HG03354 (cell line): ENCODE measurements at regions not wholly inside any gene's neighbourhood (a gene's known extent, or its start where the extent isn't known, plus 50 kb on each side); places are given as distances from the start of the nearest gene placed in this dataset.
"Not testable (repeated sequence)": the region's sequence is repeated elsewhere in the genome, so short reads cannot be mapped to it uniquely, and the experiment has no call there.

ENCODE experiments used
- ATAC-seq: cut with Tn5 transposase; IDR thresholded peaks from one replicate; pipeline ENCODE4 v1.9.1; 2021; ENCODE audit warnings: mild to moderate bottlenecking; ENCODE audit not compliant: unreplicated experiment, poor library complexity, severe bottlenecking

DNA sequence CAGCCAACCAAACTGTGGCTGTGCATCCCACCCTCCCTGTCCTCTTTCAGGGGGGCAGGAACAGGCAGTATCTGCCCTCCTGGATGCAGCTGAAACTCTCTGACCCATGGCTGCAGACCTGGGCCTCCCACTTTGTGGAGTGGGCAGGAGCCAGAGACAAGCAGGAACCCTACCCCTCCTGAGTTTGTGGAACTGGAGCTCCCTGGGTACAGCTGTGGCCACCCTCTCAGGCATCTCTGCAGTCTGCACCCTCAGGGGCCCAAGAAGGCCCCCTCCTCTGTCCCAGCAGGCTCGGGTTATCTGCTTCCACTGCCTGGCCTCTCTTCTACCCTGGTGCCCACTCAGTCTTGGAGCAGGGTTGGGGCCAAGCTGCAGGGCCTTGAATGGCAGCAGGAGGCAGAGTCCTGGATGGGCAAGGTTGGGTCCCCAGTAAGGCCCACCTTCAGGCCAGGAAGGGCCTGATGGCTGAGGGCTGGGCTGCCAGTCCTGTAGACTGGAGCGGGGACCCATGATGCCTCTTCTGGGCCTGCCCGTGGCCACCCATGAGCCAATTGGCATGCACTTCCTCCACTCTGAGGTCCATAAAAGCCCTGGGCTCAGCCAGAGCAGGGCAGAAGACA is 619.9 kb downstream of the KIF4B start:
- no peak for ATAC-seq

- no peak for ATAC-seq
Measured at GRCh38 chr5:155649666-155650065, 636.1 kb downstream of the KIF4B start.

DNA sequence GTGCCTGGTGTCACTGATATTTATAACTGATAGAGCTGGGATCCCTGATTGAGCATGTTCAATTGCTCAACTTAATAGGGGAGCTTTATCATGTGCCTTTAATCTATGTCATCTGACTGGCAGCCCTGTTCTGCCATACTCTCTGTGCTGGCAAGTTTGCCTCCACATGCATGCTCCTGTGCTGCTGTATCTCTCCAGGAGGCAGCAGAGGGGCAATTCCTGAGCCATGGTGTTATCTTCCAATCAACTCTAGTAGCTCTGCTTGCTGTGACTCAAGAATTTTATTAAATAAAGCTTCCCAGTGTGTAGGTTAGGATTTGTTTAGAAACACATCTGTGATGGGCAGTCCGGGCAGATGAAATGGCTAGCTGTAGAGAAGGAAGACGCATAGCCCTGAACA is 642.0 kb downstream of the KIF4B start:
- ATAC-seq, result no peak

- ATAC-seq, result no peak
Measured at GRCh38 chr5:155661859-155662258, 648.3 kb downstream of the KIF4B start.

DNA sequence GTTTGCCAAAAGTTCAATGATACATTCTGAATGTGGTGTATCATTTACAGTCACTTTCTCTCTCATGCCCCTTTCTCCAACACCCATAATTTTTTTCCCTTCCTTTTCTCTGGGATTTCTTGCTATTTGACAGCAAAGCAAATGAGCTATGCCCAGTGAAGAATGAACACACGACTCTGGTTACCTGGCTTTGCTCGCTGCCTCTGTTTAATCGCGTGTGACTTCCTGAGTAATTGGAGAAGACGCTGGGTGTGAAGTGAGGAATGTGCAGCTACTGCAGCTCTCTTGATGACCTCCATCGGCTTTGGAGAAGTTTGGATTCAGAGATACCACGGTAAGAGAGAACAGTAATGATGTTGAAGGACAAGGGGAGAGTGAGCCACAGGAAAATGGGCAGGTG is 651.8 kb downstream of the KIF4B start:
- no peak for ATAC-seq

DNA sequence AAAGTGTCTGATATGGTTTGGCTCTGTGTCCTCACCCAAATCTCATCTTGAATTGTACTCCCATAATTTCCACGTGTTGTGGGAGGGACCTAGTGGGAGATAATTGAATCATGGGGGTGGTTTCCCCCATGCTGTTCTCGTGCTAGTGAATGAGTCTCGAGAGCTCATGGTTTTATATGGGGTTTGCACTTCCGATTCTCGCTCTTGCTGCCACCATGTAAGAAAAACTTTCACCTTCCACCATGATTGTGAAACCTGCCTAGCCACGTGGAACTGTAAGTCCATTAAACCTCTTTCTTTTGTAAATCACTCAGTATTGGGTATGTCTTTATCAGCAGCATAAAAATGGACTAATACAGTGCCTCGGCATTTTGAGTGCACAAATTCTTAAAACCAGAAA is 655.0 kb upstream of the SGCD start:
- ATAC-seq, result not testable (repeated sequence)

GRCh38 chr5:155676967-155677366 is 650.0 kb upstream of the SGCD start:
- peak; percentile 54 for ATAC-seq

DNA sequence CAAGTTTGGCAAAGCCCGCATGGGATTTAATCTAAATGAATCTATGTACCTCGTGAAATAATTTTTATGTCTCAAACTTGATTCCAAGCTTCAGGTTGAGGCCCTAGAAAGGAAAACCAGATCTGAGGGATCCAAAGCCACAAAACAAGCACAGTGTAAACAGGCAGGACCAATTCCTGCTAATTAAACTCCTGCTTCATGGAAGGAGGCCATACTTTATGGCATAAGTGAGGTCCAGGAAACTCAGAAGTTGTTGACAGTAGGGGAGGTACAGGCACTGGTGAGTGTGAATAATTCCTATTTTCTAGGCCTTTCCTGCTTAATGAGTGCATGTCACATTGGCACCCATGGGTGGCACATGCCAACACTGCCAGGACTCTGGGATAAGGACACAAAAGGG is 648.6 kb upstream of the SGCD start:
- ATAC-seq, result no peak

- ATAC-seq, result no peak
Measured at GRCh38 chr5:155679530-155679929, 647.4 kb upstream of the SGCD start.

GRCh38 chr5:155684417-155684816 is 642.5 kb upstream of the SGCD start:
- ATAC-seq, result no peak

DNA sequence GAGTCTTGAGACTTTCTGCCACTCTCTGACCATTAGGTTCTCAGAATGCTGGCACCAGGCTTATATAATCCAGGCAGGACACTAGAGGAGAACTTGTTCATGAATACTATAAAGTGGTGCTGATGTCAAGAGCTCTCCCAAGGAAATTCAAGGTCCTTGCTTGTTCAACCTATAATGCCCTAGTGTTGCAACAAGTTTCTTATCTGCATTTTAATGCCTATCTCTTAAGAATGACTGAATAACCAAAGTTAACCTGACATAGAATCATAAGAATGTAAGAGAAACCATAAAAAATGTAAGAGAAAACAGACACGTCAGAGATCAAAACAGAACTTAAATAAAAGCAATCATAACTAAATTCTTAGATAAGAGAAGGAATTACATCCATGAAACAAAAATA is 640.8 kb upstream of the SGCD start:
- no peak for ATAC-seq

GRCh38 chr5:155689406-155689805 is 637.6 kb upstream of the SGCD start:
- no peak for ATAC-seq

- no peak for ATAC-seq
Measured at GRCh38 chr5:155696362-155696761, 630.6 kb upstream of the SGCD start.

GRCh38 chr5:155697236-155697635 is 629.7 kb upstream of the SGCD start:
- ATAC-seq, result no peak

DNA sequence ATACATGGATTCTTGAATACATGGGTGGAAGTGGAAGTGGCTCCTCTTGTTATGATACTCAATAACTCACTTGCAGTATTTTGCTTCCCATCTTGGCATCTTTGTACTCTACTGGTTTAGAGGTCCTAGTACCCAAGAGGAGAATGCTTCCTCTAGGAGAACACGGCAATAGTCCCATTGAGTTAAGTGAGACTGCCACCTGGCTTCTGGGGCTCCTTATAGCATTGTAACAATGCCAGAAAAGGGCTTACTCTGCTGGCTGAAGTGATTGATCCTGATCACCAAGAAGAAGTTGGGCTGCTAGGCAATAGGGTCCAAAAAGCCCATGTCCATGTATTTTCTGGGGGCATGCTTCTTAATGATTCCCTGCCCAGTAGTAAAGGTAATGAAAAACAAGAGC is 627.6 kb upstream of the SGCD start:
- ATAC-seq, result no peak

DNA sequence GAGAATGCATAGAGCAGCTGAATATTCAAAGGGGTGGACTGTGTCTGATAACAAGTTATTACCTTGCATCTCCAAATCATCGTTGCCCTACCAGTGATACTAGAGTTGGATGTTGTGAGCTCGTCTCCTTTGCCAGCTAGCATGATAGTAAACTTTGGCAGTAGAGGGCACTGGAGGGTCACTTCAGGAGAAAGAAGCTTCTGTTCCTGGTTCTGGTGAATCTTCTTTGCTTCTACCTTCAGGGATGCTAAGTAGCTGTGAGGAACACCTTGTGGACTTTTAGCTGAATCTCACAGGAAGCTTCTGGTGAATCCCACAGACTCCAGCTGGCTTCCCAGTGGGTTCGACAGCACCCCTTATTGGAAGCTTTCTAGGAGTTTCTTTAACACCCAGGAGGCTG is 626.6 kb upstream of the SGCD start:
- no peak for ATAC-seq

GRCh38 chr5:155711882-155712281 is 615.1 kb upstream of the SGCD start:
- no peak for ATAC-seq

GRCh38 chr5:155714435-155714834 is 612.5 kb upstream of the SGCD start:
- ATAC-seq, result not testable (repeated sequence)

GRCh38 chr5:155726267-155726666 is 600.7 kb upstream of the SGCD start:
- no peak for ATAC-seq

DNA sequence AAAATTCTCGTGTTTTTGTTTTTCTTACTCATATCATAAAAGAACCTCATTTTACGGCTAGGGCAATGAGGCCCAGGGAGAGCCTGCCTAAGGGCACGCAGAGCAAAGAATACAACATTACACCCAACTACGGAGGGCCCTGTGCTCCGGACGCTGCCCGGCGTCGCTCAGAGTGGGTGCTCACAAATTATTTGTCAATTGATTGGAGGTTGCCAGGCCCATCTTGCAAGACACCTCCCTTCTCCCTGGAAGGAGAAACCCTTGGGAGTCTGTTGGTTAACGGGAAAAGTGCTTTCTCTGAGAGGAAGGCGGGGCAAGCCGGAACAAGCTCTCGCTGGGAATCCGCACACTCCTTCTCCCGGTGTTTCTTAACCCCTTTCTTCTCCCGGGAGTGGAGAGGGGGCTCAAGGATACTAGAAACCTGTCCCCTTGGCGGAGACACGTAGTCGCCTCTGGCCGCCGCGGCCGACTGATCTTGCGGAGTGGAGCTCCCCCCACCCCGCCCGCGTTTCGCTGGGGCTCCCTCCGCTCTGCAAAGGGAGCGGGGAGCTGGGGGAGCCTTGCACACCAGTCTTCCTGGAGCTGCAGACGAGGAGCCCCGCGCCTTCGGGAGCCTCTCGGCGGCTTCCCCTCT is 599.3 kb upstream of the SGCD start:
- no peak for ATAC-seq

DNA sequence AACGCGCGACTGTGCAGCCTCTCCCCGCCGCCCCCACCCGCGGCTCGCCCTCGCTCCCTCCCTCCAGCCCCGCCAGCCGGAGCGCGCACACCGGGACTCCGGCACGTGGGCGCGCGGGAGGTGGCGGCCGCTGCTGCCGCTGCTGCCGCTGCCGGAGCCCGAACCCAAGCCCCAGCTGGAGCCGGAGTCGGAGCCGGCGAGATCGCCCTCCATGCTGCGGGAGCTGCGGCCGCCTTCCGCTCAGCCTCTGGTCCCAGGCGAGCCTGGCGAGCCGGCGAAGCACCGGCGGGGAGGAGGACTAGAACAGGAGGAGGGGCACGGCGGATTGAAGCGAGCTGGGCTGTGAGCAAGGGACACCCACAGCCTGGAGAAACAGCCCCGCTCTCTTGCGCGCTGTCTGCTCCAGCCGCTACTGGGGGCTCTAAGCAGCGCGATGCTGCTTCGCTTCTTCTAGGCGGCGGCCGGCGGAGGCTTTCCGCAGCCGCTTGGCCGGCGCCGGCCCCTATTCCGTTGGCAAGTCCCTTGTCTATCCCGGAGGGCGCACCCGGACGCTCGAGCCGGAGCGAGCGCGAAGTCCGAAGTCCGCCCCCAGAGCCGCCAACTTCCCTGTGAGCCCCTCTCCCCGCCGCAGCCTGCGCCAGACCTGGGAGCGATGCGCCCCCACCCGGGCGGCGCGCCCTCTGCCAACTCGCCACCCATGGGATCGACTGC is 598.7 kb upstream of the SGCD start:
- ATAC-seq, result no peak
